ENCODE measurements at regions not wholly inside any gene's neighbourhood (a gene's known extent, or its start where the extent isn't known, plus 50 kb on each side); places are given as distances from the start of the nearest gene placed in this dataset.

DNA sequence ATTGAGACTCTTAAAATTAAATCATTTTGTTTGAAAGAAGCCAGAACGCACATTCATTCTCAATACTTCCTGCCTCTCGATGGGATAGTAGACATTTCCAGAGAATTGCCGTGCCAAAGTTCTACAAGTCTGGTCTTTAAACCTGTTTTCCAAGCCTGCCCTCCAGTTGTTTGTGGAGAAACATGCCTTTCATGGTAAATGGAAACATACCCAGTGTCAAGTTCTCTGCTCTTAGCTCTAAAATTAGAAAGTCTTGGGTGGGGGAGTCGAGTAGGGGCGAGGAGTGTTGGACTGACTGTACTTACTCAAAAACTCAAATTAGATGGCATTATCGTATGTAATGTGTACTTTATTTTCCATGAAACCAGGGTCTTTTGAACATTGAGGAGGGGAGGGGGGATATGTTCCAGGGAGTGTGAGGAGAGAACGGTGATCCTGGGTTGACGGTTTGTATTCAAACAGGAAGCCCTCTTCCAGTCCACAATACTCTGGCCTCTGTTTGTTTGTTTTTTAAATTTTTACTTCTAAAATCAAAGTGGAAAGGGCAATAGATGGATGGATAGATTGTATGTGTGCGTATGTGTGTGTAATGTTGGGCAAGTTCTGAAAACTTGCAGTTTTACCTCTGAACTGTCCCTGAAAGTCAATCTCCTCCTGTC lies 106.8 kb upstream of the ARMC2 start:
- Histone ChIP-seq H2AFZ (ENCODE audit: low read length) (no peak overlapping the region), H3K9me2 (replicated peaks; ENCODE audit: insufficient read depth, low read length) (no peaks in the 10 kb centered on the region), H3K4me3 (ENCODE audit: low read length) (no peak overlapping the region), H3K4me1 (ENCODE audit: low read length) (no peaks in the 10 kb centered on the region), H3K4me2 (ENCODE audit: low read depth, low read length, poor library complexity, severe bottlenecking) (no peak overlapping the region), H3K9ac (ENCODE audit: low read length) (no peak overlapping the region), H3K79me2 (ENCODE audit: low read length) (no peaks in the 10 kb centered on the region), H3K27ac (ENCODE audit: low read length) (no peak overlapping the region), H3K36me3 (ENCODE audit: insufficient read depth, low read length) (no peaks in the 10 kb centered on the region), H3K27me3 (ENCODE audit: low read length) (no peaks in the 10 kb centered on the region; the same call in 1 of the 2 replicates), H4K20me1 (ENCODE audit: insufficient read depth, low read depth, low read length) (no peaks in the 10 kb centered on the region), H3K9me3 (ENCODE audit: low read length) (no peaks in the 10 kb centered on the region)
- no peak for DNase-seq

GRCh38 chr6:108742041-108742440 lies 106.2 kb upstream of the ARMC2 start:
- no peaks in the 10 kb centered on the region for H4K20me1 ChIP-seq (ENCODE audit: insufficient read depth, low read depth, low read length)
- H3K79me2 ChIP-seq (ENCODE audit: low read length) = no peaks in the 10 kb centered on the region
- no peak overlapping the region for H3K4me2 ChIP-seq (ENCODE audit: low read depth, low read length, poor library complexity, severe bottlenecking)
- no peak overlapping the region for H3K27ac ChIP-seq (ENCODE audit: low read length)
- H3K27me3 ChIP-seq (ENCODE audit: low read length) = no peaks in the 10 kb centered on the region; the same call in 1 of the 2 replicates
- no peaks in the 10 kb centered on the region for H3K9me2 ChIP-seq (replicated peaks; ENCODE audit: insufficient read depth, low read length)
- no peak overlapping the region for H3K4me3 ChIP-seq (ENCODE audit: low read length)
- peak; percentile 41 for DNase-seq
- H2AFZ ChIP-seq (ENCODE audit: low read length) = no peak overlapping the region
- H3K9ac ChIP-seq (ENCODE audit: low read length) = no peak overlapping the region
- no peaks in the 10 kb centered on the region for H3K36me3 ChIP-seq (ENCODE audit: insufficient read depth, low read length)
- no peaks in the 10 kb centered on the region for H3K4me1 ChIP-seq (ENCODE audit: low read length)
- H3K9me3 ChIP-seq (ENCODE audit: low read length) = no peaks in the 10 kb centered on the region

DNA sequence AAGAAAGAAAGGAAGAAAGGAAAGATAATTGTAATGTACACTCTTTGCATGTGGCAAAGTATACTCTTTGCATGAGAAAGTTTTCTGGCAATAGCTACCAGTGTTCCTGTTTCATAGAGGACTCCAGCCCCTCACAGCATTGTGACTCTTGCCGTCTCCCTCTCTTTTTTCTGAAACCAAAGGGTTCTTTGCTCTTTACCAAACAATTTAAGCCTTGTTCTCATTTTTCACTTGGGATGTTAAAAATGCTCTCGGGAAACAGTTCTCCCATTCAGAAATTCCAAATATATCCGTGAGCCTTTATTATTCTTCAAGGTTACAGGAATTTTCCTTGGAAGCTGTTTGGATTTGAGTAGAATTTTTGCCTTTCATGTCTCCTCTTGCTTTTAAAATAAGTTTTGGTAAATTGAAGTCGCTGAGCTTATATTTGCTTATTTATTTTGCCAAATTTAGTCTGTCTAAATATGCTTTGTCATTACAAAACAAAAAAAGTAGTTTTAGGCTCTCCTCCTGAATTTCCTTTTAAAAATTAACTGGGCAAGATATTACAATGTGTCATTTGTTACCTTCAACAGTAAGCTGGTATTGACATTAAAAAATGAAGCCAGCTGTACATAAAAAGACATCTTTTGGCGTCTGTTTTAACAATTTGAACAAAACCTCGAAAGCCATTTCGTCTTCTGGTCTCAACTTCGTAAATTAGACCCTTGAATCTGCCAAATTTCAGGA lies 103.8 kb upstream of the ARMC2 start:
- no peaks in the 10 kb centered on the region for H3K4me1 ChIP-seq (ENCODE audit: low read length)
- no peaks in the 10 kb centered on the region for H3K9me3 ChIP-seq (ENCODE audit: low read length)
- H3K9ac ChIP-seq (ENCODE audit: low read length) = no peak overlapping the region
- H3K9me2 ChIP-seq (replicated peaks; ENCODE audit: insufficient read depth, low read length) = no peaks in the 10 kb centered on the region
- no peak for DNase-seq
- no peak overlapping the region for H2AFZ ChIP-seq (ENCODE audit: low read length)
- H4K20me1 ChIP-seq (ENCODE audit: insufficient read depth, low read depth, low read length) = no peaks in the 10 kb centered on the region
- no peaks in the 10 kb centered on the region for H3K36me3 ChIP-seq (ENCODE audit: insufficient read depth, low read length)
- no peaks in the 10 kb centered on the region for H3K79me2 ChIP-seq (ENCODE audit: low read length)
- H3K27ac ChIP-seq (ENCODE audit: low read length) = no peak overlapping the region
- H3K27me3 ChIP-seq (ENCODE audit: low read length) = no peaks in the 10 kb centered on the region; the same call in 1 of the 2 replicates
- H3K4me2 ChIP-seq (ENCODE audit: low read depth, low read length, poor library complexity, severe bottlenecking) = no peak overlapping the region
- no peak overlapping the region for H3K4me3 ChIP-seq (ENCODE audit: low read length)

GRCh38 chr6:108744996-108745395 lies 103.2 kb upstream of the ARMC2 start:
- no peaks in the 10 kb centered on the region for H3K36me3 ChIP-seq (ENCODE audit: insufficient read depth, low read length)
- H3K4me1 ChIP-seq (ENCODE audit: low read length) = no peaks in the 10 kb centered on the region
- no peaks in the 10 kb centered on the region for H4K20me1 ChIP-seq (ENCODE audit: insufficient read depth, low read depth, low read length)
- no peaks in the 10 kb centered on the region for H3K9me2 ChIP-seq (replicated peaks; ENCODE audit: insufficient read depth, low read length)
- H2AFZ ChIP-seq (ENCODE audit: low read length) = no peak overlapping the region
- H3K27ac ChIP-seq (ENCODE audit: low read length) = no peak overlapping the region
- H3K4me2 ChIP-seq (ENCODE audit: low read depth, low read length, poor library complexity, severe bottlenecking) = no peak overlapping the region
- DNase-seq = no peak
- H3K4me3 ChIP-seq (ENCODE audit: low read length) = no peak overlapping the region
- no peaks in the 10 kb centered on the region; the same call in 1 of the 2 replicates for H3K27me3 ChIP-seq (ENCODE audit: low read length)
- H3K9ac ChIP-seq (ENCODE audit: low read length) = no peak overlapping the region
- H3K79me2 ChIP-seq (ENCODE audit: low read length) = no peaks in the 10 kb centered on the region
- no peaks in the 10 kb centered on the region for H3K9me3 ChIP-seq (ENCODE audit: low read length)

DNA sequence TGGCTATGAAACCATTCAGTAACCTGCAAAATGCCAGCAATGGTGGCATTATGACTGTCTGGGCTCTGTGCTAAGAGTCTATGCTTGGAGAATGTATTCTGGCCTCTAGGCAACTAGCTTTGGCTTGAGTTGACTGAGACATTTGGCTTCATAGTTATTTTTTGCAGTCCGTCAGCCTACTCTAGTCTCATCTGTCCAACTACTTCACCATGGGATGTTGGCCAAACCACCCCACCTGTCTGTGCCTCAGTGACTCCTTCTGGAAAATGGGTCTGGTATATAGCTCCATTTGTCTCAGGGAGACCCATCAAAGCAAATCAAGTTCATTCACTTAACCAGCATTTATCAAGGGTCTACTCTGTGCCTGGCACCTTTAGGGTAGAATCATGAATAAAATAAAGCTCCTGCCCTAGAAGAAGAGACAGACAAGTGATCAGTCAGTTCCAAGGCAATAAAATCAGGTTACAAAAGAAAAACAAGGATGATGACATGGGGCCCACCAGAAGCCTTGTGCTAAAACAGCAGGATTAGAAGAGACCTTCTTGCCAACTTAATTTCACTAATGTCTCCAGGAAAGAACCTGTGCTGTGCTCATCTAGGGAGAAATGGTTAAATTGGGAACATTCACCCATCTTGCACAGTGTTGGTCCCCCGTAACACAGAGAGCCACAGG lies 102.4 kb upstream of the ARMC2 start:
- Histone ChIP-seq H3K9ac (ENCODE audit: low read length) (no peak overlapping the region), H3K9me3 (ENCODE audit: low read length) (no peaks in the 10 kb centered on the region), H3K9me2 (replicated peaks; ENCODE audit: insufficient read depth, low read length) (no peaks in the 10 kb centered on the region), H3K27ac (ENCODE audit: low read length) (no peak overlapping the region), H3K4me1 (ENCODE audit: low read length) (no peaks in the 10 kb centered on the region), H3K4me2 (ENCODE audit: low read depth, low read length, poor library complexity, severe bottlenecking) (no peak overlapping the region), H3K36me3 (ENCODE audit: insufficient read depth, low read length) (no peaks in the 10 kb centered on the region), H3K27me3 (ENCODE audit: low read length) (no peaks in the 10 kb centered on the region; the same call in 1 of the 2 replicates), H3K79me2 (ENCODE audit: low read length) (no peaks in the 10 kb centered on the region), H3K4me3 (ENCODE audit: low read length) (no peak overlapping the region), H2AFZ (ENCODE audit: low read length) (no peak overlapping the region), H4K20me1 (ENCODE audit: insufficient read depth, low read depth, low read length) (no peaks in the 10 kb centered on the region)
- no peak for DNase-seq

DNA sequence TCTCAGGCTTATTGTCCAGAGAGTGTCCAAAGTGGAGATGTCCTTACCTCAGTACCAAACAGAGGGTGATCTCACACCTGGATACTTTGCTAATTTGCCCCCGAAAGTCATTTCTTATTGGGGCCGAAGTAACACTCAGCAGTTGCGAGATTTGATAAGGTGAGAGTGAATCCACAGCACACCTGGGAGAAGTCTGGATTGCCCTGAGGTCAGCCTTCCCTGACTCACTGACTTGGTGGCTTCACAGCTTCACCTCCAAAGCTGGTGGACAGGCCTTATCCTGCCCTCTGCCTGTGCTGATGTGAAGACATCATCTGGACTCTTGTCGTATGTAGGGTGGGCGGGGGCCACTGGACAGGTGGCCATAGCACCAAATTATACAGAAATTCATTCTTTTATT lies 101.9 kb upstream of the ARMC2 start:
- H3K36me3 ChIP-seq (ENCODE audit: insufficient read depth, low read length) = no peaks in the 10 kb centered on the region
- no peak overlapping the region for H2AFZ ChIP-seq (ENCODE audit: low read length)
- H3K9ac ChIP-seq (ENCODE audit: low read length) = no peak overlapping the region
- H3K9me3 ChIP-seq (ENCODE audit: low read length) = no peaks in the 10 kb centered on the region
- H3K27ac ChIP-seq (ENCODE audit: low read length) = no peak overlapping the region
- no peak overlapping the region for H3K4me3 ChIP-seq (ENCODE audit: low read length)
- no peak overlapping the region for H3K4me2 ChIP-seq (ENCODE audit: low read depth, low read length, poor library complexity, severe bottlenecking)
- H3K4me1 ChIP-seq (ENCODE audit: low read length) = no peaks in the 10 kb centered on the region
- no peaks in the 10 kb centered on the region for H3K79me2 ChIP-seq (ENCODE audit: low read length)
- H3K27me3 ChIP-seq (ENCODE audit: low read length) = no peaks in the 10 kb centered on the region; the same call in 1 of the 2 replicates
- DNase-seq = no peak
- H3K9me2 ChIP-seq (replicated peaks; ENCODE audit: insufficient read depth, low read length) = no peaks in the 10 kb centered on the region
- H4K20me1 ChIP-seq (ENCODE audit: insufficient read depth, low read depth, low read length) = no peaks in the 10 kb centered on the region

GRCh38 chr6:108746836-108747575 lies 101.2 kb upstream of the ARMC2 start:
- H3K4me3 ChIP-seq (ENCODE audit: low read length) = no peak overlapping the region
- H2AFZ ChIP-seq (ENCODE audit: low read length) = no peak overlapping the region
- H3K9me2 ChIP-seq (replicated peaks; ENCODE audit: insufficient read depth, low read length) = no peaks in the 10 kb centered on the region
- no peak overlapping the region for H3K9ac ChIP-seq (ENCODE audit: low read length)
- H3K4me2 ChIP-seq (ENCODE audit: low read depth, low read length, poor library complexity, severe bottlenecking) = no peak overlapping the region
- no peaks in the 10 kb centered on the region for H4K20me1 ChIP-seq (ENCODE audit: insufficient read depth, low read depth, low read length)
- H3K4me1 ChIP-seq (ENCODE audit: low read length) = no peaks in the 10 kb centered on the region
- no peaks in the 10 kb centered on the region; the same call in 1 of the 2 replicates for H3K27me3 ChIP-seq (ENCODE audit: low read length)
- H3K79me2 ChIP-seq (ENCODE audit: low read length) = no peaks in the 10 kb centered on the region
- no peak overlapping the region for H3K27ac ChIP-seq (ENCODE audit: low read length)
- H3K9me3 ChIP-seq (ENCODE audit: low read length) = no peaks in the 10 kb centered on the region
- no peaks in the 10 kb centered on the region for H3K36me3 ChIP-seq (ENCODE audit: insufficient read depth, low read length)
- no peak for DNase-seq

DNA sequence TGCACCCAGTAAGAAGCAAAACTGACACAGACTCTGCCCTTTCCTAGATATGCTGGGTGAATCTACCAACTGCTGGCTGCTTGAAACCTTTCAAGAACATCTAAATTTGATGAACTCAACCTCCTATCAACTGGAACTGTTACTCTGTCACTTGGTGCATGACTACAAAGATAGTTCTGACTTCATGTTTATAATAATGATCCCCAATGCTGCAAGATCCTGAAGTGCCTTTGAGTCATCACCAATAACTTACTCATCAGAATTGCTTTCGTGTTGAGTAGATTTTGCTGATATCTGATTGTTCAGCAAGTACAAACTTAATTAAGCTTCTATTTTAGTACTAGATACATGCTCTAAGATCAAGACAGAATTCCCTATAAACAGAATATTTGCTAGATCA lies 100.2 kb upstream of the ARMC2 start:
- no peaks in the 10 kb centered on the region for H3K9me3 ChIP-seq (ENCODE audit: low read length)
- no peak for DNase-seq
- no peak overlapping the region for H2AFZ ChIP-seq (ENCODE audit: low read length)
- no peak overlapping the region for H3K27ac ChIP-seq (ENCODE audit: low read length)
- H4K20me1 ChIP-seq (ENCODE audit: insufficient read depth, low read depth, low read length) = no peaks in the 10 kb centered on the region
- no peaks in the 10 kb centered on the region for H3K9me2 ChIP-seq (replicated peaks; ENCODE audit: insufficient read depth, low read length)
- no peaks in the 10 kb centered on the region; the same call in 1 of the 2 replicates for H3K27me3 ChIP-seq (ENCODE audit: low read length)
- H3K79me2 ChIP-seq (ENCODE audit: low read length) = no peaks in the 10 kb centered on the region
- no peak overlapping the region for H3K9ac ChIP-seq (ENCODE audit: low read length)
- H3K36me3 ChIP-seq (ENCODE audit: insufficient read depth, low read length) = no peaks in the 10 kb centered on the region
- no peaks in the 10 kb centered on the region for H3K4me1 ChIP-seq (ENCODE audit: low read length)
- H3K4me3 ChIP-seq (ENCODE audit: low read length) = no peak overlapping the region
- no peak overlapping the region for H3K4me2 ChIP-seq (ENCODE audit: low read depth, low read length, poor library complexity, severe bottlenecking)

Measured in Karpas-422 (cell line).